ENCODE measurements at regions not wholly inside any gene's neighbourhood (a gene's known extent, or its start where the extent isn't known, plus 50 kb on each side); places are given as distances from the start of the nearest gene placed in this dataset.

GRCh38 chr2:42947809-42948600 lies 155.6 kb upstream of the HAAO start:
- no peak for DNase-seq

DNA sequence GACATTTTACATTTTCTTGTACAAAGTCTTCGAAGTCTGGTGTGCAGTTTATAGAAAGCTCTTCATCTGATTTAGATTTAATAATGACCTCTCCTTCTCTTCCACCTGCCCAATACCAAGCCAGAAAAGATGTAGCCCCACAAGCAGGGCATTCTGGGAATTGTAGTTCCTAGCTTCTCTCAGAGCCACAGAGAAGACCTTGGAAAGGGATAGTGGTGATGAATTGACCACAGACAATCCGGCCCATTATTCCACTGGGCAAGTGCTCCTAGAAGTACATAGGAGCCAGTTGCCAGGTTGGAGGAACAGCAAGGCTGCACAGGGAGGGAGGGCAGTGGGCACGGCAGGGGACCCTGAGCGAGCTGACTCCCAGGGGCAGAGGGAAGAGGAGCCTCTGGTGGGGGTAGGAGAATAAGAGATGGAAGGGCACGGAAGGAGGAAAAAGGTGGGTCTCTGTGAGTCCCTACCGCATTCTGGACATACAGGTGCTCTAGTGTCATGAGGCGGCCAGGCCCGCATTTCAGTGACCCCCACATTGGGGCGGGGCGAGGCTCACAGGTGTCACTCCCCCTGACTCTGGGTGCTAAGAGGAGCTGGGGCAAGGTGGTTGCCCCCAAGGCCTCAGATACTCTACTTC lies 152.5 kb upstream of the HAAO start:
- DNase-seq, result no peak

GRCh38 chr2:42942990-42943493 lies 150.7 kb upstream of the HAAO start:
- no peak for DNase-seq

DNA sequence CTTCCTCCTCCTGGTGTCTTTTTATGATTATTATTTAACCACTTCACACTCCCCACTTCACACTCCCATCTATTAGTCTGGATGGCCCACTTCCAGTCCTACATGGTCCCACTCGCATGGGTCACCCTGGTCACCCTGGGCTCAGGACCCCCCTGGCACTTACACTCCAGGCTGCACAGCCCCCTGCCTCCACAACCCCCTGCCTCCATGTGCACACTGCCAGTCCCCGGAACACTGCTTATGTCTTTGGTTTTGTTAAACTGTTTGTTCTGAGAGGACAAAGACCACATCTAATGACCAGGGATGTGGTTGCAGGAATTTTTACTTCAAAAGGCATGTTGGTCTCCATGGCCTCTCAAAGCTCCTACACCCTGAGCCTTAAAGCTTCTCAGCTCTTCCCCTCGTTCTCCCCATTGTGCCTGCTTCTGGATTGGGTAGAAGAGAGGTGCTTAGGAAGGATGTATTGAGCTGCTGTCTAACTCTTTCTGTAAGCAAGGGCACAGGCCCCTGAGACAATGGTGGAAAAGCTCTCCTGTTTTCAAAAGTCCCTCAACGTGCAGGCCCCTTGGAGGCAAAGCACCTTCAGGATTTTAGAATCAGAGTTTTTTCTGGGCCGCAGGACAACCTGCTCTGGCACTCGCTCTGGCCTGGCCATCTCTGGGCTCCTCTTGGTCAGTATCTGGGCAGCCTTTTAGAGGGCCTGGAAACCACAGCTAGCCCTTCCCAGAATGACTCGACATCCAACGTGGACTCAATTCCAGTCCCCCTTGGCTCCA lies 150.0 kb upstream of the HAAO start:
- DNase-seq, result no peak

DNA sequence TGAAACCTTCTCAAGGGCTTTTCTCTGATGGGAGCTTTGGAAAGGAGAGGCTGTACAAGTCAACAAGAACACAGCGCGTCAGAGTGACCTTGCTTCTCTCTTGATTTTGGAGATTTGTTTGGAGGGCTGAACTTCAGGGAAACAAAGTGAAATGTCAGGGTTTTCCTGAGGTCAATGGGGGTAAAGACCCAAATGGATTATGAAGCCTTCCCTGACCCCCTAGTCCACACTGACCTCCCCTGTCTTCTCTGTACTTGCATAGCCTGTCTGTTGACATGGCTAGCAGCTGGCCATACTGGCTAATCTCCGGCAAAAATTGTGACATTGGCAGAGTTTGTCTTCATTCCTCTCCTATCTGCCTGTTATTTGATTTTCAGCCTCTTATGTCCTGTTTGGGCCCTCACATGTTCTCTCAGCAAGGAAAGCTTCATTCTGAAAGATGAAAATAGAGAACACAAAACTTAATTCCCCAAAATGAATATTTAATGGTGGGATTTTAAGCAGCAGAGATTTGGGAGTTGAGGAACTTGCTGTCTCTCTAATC lies 149.3 kb upstream of the HAAO start:
- DNase-seq, result no peak

DNA sequence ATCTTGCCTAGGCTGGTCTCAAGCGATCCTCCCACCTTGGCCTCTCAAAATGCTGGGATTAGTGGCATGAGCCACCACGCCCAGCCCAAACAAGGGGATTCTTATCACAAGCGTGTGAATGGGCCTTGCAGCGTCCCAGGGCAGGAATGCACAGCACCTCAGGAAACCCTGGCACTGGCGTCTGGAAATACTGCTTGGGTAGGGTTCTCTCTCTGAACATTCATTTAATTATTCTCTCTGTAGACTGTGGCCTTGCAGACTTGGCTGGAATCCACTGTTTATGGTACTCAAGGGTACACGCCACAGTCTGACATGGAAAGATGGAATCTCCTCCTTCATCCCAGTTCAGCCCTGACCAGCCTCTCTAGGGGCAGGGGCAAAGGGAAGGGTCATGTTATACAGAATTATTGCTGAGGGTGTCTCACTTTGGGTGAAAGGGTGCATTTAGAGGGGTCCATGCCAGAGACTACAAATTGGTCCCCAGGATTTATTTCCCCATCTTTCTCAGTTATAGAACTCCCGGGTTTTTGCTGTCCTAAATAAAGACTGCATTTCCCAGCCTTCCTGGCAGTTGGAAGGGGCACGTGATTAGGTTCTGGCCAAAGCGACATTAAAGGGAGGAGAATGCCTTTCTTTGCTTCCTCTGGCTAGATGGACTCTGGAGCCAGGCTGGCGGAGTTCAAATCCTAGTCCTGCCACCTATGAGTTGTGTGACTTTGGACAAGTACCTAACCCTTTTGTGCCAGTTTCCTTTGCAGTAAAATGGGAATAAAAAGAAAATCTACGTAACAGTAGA lies 147.2 kb upstream of the HAAO start:
- DNase-seq, result no peak

DNA sequence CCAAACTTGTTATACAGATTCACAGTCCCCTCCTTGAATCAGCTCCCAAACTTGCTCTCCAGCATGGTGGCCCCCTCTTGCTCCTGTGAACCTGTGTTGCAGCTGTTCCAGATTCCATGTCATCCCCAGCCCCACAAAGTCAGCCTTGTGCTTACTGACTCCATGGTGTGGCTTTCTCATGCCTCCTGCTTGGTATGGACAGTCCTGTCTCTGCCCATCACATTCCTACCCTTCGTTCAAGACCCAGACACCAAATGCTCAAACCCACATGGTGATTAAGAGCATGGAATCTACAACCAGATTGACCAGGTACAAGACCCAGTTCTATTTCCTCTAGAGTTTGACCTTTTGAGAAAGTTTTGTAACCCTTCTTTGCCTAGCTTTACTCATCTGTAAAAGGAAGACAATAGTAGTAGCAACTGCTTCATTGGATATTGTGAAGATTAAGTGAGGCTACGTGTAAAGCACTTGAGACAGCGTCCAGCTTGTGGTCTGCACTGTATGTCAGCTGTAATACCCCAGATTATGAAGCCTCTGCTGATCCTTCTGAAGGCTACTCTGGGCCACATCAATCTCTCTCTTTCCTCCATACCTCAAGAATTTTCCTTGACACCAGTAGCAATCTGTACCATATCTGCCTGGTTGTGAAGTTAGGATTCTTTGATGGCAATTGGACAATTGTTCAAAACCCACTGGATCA lies 146.4 kb upstream of the HAAO start:
- DNase-seq, result no peak

GRCh38 chr2:42937171-42937875 lies 144.9 kb upstream of the HAAO start:
- no peak for DNase-seq

DNA sequence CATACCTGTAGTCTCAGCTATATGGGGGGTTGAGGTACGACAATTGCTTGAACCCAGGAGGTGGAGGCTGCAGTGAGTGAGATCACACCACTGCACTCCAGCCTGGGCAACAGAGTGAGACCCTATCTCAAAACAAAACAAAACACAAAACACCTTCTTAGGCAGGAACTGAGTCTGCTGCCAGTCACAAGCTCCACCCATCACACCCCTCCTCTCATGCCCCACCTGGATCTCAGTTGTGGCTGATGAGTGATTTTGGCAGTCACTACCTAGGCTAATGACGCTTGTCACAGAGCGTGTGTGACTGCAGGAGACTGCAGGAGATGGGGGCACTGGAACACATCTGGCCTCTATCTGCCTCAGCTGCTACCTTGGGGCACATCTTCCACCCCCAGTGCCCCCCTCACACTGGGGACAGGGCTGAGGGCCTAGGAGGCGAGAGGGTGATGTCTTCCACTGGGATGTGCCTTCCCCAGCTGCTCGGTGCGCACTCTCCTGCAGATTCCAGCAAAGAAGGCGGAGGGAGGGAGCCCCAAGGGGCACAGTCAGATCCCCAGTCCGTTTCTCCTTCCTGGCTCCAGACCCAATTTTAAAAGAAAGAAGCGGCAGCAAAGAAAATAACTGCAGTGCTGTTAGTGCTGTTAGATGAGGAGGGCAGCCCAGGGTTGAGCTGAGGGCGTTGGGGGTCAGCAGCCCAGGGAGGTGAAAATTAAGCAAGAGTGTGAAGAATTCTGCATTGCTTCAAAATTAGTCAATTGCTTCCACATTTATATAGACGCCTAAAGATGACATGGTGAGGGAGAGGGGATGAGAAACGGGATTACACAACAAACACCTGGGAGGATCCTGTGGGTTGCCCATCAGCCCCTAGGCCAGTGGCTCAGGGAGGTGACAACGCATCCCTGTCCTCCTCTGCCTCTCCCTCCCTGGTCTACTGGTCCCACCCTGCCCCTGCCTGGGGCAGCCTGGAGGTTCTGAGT lies 143.6 kb upstream of the HAAO start:
- no peak for DNase-seq

- DNase-seq, result no peak
Measured at GRCh38 chr2:42934580-42935186, 142.3 kb upstream of the HAAO start.

- no peak for DNase-seq
Measured at GRCh38 chr2:42933824-42934254, 141.5 kb upstream of the HAAO start.

GRCh38 chr2:42932271-42933151 lies 140.1 kb upstream of the HAAO start:
- DNase-seq, result no peak

GRCh38 chr2:42931818-42932195 lies 139.4 kb upstream of the HAAO start:
- no peak for DNase-seq

- DNase-seq, result no peak
Measured at GRCh38 chr2:42931146-42931817, 138.9 kb upstream of the HAAO start.

DNA sequence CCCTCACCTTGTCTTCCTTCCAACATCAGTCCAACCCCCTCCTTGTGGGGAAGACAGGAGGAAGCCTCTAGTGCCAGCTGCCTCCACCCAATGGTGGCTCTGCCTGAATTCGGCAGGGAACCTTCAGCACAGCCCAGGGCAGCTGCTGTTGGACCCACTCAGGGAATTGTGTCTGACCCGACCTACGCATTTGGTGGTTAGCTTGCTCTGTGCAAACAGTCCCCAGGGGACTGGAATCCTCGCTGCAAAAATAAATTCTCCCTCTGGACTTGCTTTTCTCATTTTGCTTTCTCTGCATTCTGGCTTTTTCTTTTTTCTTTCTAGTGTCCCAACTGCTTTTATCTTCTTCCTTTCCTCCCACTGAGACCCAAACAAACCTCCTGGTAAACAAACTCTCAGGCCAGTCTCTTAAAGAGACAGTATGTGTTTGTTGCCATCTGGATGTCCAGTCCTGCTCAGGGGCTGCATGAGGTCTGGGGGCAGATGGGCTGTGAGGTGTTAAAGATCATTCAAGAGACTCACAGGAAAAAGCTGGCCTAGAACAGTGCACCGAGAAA lies 137.7 kb upstream of the HAAO start:
- DNase-seq, result no peak

DNA sequence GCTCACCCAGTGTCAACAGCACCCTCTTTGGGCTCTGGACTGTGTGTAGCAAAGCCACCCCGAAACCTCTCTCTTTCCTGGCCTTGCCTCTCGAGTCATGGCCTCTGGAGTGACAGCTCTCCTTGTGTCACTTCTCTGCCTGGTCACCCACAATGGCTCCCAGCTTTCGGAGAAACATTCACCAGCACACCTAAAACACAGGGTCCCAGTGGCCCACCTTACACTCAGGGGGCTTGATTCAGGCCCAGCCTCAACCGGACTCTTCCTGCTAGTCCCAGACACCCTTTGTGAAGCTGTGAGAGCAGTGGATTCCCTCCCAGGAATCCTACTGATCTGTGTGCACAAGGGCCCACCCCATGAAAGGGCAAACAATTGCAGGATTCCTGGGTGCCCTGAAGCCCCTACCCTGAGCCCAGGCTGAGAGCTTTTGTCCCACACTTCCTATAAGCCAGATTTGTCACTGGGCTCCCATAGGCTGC lies 137.2 kb upstream of the HAAO start:
- DNase-seq, result no peak

Measured in stimulated activated CD4-positive, alpha-beta T cell treated with anti-CD3 and anti-CD28 coated beads, Interleukin-15, amount 100 ng/mL, for 24 hours (primary cell).